Colonic mucosa (tissue), 4 donors: ENCODE measurements at regions not wholly inside any gene's neighbourhood (a gene's known extent, or its start where the extent isn't known, plus 50 kb on each side); places are given as distances from the start of the nearest gene placed in this dataset.

Source experiments
- DNase-seq: peaks from one replicate; pipeline ENCODE4 v3.0.0-alpha.2; 2020
- H3K27ac ChIP-seq: fragments of 200-600 bp; one replicate; pipeline ENCODE4 v1.8.0; 2021
- H3K27me3 ChIP-seq: fragments of 200-600 bp; one replicate; pipeline ENCODE4 v1.8.0; 2021
- H3K36me3 ChIP-seq: fragments of 200-600 bp; one replicate; pipeline ENCODE4 v1.8.0; 2021
- H3K4me1 ChIP-seq: fragments of 200-600 bp; one replicate; pipeline ENCODE4 v1.8.0; 2021; ENCODE audit warnings: mild to moderate bottlenecking
- H3K4me3 ChIP-seq: fragments of 200-600 bp; one replicate; pipeline ENCODE4 v1.8.0; 2021
- H3K9ac ChIP-seq, 2 donors: one replicate each; pipeline ENCODE4 v1.7.0; 2013; ENCODE audit warnings: control low read depth in 2 of 2, low read depth in 2 of 2, low read length in 2 of 2
- H3K9me3 ChIP-seq: fragments of 200-600 bp; one replicate; pipeline ENCODE4 v1.8.0; 2021
- CTCF ChIP-seq: fragments of 200-600 bp; IDR thresholded peaks from one replicate; pipeline ENCODE4 v1.8.0; 2022; ENCODE audit warnings: antibody characterized with exemption, mild to moderate bottlenecking
- intact Hi-C: fragments of 100-400 bp; cut with DNase I; formaldehyde crosslinking; loops from one replicate; pipeline ENCODE4 v1.14.1; 2022
- donor health status: healthy.
- donor health status: DM: no; HTN: no; CAD: no.
- donor health status: DM: no; HTN: no; CAD: no.

- Histone ChIP-seq H3K36me3 (no peaks in the 10 kb centered on the region), H3K4me3 (no peak overlapping the region), H3K9me3 (no peaks in the 10 kb centered on the region), H3K27ac (no peak overlapping the region), H3K27me3 (no peaks in the 10 kb centered on the region), H3K9ac (no peak overlapping the region), H3K4me1 (no peaks in the 10 kb centered on the region)
- intact Hi-C loops, result loop anchor here (5.0 kb wide), 1 partner anchor 83 kb away; no protein-coding TSS in a partner anchor
- no peak for DNase-seq
- TF ChIP-seq CTCF, result no peak
Measured at GRCh38 chr3:30113906-30114305, 492.5 kb upstream of the TGFBR2 start.

- Histone ChIP-seq H3K36me3 (no peaks in the 10 kb centered on the region), H3K4me3 (no peak overlapping the region), H3K9ac (no peak overlapping the region), H3K27ac (no peak overlapping the region), H3K27me3 (no peaks in the 10 kb centered on the region), H3K9me3 (no peaks in the 10 kb centered on the region), H3K4me1 (no peaks in the 10 kb centered on the region)
- no peak for TF ChIP-seq CTCF
- no peak for DNase-seq
- intact Hi-C loops, result loop anchor here (5.0 kb wide), 1 partner anchor 82 kb away; no protein-coding TSS in a partner anchor
Measured at GRCh38 chr3:30114918-30115317, 491.5 kb upstream of the TGFBR2 start.

- TF ChIP-seq CTCF, result no peak
- intact Hi-C loops, result no loop called here
Measured at GRCh38 chr3:30122359-30122758, 484.0 kb upstream of the TGFBR2 start.

GRCh38 chr3:30123224-30123623, 483.2 kb upstream of the TGFBR2 start:
- no peak overlapping the region for H3K4me3 ChIP-seq
- intact Hi-C loops, result no loop called here

More at GRCh38 chr3:30122359-30122758, 484.0 kb upstream of the TGFBR2 start:
- no peak for DNase-seq
- H3K4me3 ChIP-seq, result no peak overlapping the region
- H3K4me1 ChIP-seq, result no peaks in the 10 kb centered on the region
- no peak overlapping the region for H3K9ac ChIP-seq
- H3K27me3 ChIP-seq, result no peaks in the 10 kb centered on the region
- no peak overlapping the region for H3K27ac ChIP-seq
- H3K36me3 ChIP-seq, result no peaks in the 10 kb centered on the region
- H3K9me3 ChIP-seq, result no peaks in the 10 kb centered on the region

GRCh38 chr3:30123755-30124154, 482.6 kb upstream of the TGFBR2 start:
- H3K4me3 ChIP-seq, result no peak overlapping the region
- no peaks in the 10 kb centered on the region for H3K4me1 ChIP-seq
- no peaks in the 10 kb centered on the region for H3K9me3 ChIP-seq
- no peaks in the 10 kb centered on the region for H3K36me3 ChIP-seq
- H3K27ac ChIP-seq, result no peak overlapping the region
- no peak overlapping the region for H3K9ac ChIP-seq
- TF ChIP-seq CTCF, result no peak
- no peaks in the 10 kb centered on the region for H3K27me3 ChIP-seq
- intact Hi-C loops, result no loop called here
- DNase-seq, result no peak

More at GRCh38 chr3:30123224-30123623, 483.2 kb upstream of the TGFBR2 start:
- Histone ChIP-seq H3K27me3 (no peaks in the 10 kb centered on the region), H3K9ac (no peak overlapping the region), H3K27ac (no peak overlapping the region), H3K9me3 (no peaks in the 10 kb centered on the region), H3K36me3 (no peaks in the 10 kb centered on the region), H3K4me1 (no peaks in the 10 kb centered on the region)
- TF ChIP-seq CTCF, result no peak
- no peak for DNase-seq
